ENCODE measurements at regions not wholly inside any gene's neighbourhood (a gene's known extent, or its start where the extent isn't known, plus 50 kb on each side); places are given as distances from the start of the nearest gene placed in this dataset.
"Not testable (repeated sequence)": the region's sequence is repeated elsewhere in the genome, so short reads cannot be mapped to it uniquely, and the experiment has no call there.

DNA sequence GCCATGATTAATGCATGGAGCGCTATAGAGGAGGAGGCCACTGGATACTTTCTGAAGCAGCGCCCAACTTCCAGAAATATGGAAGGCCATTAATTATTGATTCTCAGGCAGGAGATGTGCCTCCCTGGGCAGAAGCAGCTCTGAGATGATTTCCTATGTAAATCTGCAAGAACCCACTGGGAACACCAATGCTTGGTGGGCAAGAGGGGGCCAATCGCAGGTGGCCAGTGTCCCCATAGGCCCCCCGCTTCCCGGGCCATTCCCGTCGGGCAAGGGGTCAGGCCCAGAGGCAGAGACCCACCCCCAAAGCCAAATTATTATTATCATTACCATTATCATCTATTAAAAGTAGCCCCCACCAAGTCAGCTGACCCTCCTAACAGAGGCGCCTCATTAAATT lies 288.0 kb upstream of the TLE3 start:
- no peak for DNase-seq

DNA sequence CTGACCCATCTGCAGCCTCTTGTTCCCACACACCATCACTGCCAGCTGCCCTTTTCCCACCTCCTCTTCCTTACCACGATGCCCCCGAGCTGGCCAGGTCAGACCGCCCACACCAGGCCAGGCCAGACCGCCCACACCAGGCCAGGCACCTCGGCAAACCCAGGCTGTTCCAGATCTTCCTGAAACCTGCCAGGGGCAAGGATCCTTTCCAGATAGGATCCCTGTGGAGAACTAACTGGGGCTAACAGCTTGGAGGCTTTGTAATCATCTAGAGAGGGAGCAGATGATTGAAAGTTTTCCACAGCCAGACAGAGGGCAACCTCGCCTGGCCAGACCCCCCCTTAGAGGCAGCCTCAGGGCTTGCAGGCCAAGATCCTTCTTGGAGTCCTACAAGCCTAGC lies 287.3 kb upstream of the TLE3 start:
- no peak for DNase-seq

DNA sequence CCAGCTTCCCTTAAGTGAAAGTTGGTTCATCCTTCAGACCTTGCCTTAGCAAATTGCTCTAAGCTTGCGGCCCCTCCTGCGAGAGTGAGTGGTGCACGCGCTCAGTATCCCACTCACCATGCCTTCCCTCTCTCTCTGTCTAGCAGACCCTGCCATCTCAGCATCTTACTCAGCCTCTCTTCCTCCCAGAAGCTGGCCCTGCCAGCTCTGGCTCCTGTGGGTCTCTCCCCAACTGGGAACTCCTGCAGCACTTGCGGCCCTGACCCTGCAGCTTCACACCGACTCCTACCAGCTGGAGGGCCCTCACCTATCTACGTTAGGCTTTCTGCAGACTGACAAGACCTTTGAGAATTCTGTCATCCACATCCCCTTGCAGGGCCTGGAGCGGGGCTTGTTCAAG lies 286.1 kb upstream of the TLE3 start:
- no peak for DNase-seq

DNA sequence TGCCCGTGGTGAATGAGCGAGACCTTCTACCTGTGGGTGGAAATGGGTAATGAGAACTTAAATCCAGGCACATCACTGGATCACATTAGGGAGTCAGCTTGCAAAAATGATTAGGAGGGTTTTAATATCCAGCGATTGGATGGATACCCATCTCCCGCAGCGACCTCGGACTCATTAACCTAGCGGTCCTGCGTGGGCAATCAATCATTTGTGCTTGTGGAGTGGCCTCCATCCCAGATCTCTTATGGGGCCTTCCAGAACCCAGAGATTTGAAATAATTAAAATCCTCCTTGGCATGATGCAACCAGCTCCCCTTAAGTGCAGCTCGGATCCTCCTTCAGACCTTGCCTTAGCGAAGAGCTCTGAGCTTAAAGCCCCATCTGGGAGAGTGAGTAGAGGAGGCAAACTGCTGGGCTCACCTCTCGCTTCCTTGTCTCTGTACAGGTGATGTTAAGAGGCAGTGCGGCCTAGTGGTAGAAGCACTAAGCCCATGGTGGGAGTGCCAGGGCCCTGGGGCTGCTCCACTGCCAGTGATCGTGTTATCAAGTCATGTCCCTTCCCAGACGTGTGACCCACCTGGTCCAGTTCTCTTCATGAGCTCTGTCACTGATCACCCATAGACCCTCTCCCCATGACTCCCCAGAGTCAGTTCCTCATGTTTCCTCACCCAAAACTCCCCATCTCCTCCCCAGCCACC lies 285.2 kb upstream of the TLE3 start:
- DNase-seq = no peak

DNA sequence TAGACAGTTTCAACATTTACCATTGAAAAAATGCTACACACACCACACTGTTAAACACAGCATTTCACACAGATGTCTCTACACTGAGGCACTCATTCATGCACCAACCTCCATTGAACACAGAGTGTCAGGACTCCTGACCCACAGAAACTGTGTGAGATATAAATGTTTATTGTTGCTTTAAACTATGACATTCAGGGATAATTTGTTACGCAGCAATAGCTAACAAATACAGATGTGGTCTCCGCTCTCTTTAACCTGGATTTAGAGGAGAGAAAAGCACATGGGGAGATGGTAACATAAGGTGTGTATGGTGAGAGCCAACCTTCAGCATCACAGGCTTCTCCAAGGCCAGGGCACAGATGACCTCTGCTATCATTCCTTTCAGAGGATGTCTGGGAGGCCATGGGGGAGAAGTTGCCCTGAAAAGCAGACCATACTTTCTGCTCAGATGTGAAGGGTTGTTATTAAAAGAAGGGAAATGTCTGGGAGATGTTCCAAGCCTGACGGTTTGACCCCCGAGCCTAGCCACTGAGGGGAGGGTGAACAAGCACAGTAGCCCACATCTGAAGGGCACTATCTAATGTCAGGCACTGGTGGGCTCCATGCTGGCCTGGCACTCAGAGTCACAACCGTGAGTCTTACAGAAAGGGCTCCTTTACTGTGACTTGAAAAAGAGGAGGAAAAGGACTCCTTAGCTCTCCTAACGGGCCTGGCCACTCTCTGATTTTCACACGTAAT lies 284.5 kb upstream of the TLE3 start:
- DNase-seq = no peak

DNA sequence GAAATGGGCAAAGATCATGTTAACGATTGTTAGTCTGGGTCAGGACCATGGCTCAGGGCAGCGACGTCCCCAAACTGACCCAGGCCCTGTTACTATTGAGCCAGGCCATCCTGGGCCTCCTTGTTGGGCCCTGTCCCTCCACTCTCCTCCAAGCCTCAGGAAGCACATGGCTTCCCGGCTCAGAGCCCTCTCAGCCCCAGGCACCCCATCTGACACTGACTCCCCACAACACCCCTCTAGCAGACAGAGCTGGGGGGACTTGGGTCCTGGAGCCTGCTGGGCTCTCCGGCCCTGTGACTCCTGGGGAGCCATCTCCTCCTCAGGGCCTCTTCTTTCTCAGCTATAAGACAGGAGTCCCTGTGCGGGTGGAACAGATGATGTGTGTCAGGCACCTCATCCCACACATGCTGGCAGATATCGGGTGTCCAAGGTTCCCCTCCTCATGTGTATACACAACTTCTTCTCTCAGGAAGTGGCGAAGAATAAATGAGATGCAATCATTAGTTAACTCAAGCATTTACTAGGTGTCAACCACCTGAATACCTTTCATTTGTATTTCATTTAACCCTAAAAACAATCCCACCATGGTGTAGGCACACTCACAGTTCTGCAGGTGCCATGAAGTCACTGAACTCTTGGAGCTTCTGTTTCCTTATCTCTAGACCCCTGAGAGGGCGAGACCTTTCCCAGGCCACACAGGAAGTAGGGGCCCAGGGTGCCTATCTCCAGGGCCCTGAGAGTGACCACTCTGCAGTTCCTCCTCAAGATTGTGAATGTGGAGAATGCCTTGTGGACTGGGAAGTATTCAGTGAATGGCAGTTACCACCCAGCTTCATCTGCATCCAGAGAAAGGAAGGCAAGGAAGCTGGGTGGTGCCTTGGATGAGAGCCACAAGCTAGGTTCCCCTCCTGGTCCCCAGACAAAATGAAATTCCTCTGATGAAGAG lies 282.5 kb upstream of the TLE3 start:
- no peak for DNase-seq

DNA sequence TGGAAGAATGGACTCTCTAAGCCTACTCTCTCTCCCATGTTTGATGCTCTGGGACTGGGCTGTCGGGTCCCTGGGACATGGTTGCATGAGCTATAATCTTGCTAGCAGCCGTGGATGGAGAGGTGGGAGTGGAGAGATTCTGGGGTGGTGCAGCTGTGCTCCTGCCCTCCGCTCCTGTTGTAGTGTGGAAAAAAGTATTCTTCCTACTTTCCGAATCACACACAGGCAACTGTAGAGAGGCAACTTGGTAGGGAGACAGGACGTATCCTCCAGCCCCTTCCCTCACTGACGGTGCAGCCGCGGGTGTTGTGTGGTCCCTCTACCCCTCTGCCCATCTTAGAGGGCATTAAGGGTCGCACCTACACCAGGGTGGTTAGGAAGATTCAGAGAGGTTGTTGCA lies 281.4 kb upstream of the TLE3 start:
- no peak for DNase-seq

DNA sequence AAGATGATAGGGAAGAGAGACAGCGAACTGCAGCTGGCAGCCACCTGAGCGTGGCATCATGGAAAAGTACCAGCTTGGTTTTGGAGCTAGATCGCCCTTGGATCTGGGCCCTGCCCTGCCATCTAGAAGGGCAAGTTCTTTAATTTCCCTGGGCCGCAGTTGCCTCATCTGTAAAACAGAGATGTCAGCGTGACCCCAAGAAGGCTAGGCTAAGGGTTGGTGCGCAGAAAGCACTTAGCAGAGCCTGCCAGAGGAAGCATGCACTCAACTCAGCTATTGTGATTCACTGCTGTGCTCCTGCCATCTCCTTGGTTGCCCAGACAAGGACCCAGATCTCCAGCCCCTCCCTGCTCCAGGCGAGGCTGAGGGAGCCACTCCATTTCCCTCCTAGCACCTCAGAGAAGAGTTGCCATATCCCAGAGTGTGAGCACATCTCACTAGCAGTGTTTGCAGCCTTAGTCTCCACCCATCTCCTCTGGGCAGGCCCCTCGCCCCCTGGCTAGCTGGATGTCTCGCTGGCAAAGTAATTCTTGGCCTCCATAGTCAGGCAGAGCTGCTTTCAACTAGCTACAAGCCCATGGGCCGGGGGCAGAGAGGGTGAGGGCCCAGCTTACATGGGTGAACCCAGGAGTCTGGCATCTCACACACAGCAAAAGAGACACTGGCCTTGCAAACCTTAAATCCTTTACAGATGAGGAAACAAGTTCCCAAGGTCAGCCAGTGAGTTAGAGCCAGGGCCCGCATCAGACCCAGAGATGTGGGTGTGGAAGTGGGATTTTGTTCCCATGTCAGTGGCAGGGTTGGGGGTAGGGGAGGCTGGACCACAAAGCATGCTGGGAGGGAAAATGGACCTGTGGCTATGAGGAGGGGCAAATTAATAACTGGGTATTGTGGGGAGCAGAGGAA lies 280.7 kb upstream of the TLE3 start:
- DNase-seq = no peak

DNA sequence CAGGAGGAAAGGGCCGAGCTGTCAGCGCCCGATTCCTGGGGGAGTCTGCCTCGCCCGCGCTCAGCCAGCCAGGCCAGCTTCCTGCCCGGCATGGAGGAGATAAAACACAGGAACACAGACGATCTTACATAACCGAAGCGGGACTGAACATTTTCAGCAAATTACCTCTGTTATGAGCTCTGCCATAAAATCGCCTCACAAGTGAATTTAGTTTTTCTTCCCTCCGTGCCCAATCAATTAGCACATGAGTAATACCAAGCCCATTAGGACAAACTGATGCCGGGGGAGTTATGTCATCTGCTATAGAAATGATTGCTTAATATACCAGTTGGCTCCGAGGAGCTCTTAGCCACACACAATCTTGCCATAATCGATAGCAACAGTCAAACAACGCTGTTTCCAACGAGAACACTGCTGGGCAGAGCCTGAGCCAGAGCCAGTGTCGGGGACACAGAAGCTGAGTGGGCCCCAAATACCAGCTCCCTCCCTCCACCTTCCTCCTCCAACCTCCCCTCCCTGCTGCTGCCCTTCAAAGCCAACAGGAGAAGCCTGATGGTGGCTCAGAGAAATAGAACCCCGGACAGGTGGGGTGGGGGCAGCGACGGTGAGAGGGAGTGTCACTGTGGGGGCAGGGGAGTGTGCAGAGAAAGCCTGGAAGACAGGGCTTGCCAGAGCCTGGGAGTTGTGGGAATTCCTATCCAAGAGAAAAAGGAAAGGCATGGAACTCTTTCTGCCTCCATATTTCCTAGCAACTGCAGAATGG lies 279.4 kb upstream of the TLE3 start:
- DNase-seq = no peak

DNA sequence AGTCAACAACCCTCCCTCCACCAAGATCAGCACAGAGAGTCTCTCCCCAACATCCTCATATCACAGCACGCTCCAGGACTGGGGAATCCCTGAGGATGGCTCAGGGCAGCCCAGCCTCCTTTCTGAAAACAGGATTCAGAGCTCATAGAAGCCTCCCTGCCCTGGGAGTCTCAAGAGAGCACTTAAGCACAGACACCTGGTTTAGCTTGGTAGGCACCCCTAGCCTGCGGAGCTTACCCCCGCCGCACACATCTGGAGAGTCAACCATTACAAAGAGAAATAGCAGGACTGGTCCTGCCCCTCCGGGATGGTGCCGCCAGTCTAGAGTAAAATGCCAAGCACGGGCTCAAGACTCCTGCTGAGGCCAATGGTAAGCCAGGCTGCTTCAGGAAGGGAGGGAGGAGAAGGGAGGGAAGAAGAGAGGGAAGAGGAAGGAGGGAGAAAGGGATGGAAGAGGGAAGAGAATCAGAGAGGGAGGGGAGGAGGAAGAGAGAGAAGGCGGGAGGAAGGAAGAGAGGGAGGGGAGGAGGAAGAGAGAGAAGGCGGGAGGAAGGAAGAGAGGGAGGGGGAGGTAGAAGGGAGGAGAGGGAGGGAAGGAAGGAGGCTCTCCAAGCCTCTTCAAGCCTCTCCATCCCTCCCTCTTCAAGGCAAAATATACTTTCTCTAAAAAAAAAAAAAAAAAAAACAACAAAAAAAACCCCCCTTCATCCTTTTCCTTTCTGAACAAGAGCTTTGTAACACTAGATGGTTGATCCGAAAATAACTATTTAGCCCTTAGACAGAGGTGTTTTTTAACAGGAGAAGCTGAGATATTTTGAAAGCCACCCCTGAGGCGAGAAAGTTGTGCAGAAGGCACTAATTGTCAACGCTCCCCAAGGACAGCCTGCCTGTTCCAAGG lies 278.6 kb upstream of the TLE3 start:
- DNase-seq = no peak

DNA sequence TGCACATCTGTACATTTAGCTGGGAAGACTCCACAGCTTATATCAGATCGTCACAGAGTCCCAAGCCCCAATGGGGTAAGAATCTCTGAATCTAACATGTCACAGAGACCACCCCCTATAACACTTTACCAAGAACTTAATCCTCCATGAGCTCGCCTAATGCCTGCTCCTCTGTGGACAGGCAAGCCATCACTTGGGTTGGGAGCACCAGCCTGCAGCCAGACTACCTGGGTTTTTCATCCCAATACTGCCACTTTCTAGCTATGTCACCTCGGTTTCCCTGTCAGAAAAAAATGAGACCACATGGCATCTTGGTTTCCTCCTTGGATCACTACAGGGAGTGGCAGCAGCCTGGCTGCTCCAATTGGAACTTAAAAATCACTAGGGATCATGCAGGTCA lies 277.9 kb upstream of the TLE3 start:
- no peak for DNase-seq

DNA sequence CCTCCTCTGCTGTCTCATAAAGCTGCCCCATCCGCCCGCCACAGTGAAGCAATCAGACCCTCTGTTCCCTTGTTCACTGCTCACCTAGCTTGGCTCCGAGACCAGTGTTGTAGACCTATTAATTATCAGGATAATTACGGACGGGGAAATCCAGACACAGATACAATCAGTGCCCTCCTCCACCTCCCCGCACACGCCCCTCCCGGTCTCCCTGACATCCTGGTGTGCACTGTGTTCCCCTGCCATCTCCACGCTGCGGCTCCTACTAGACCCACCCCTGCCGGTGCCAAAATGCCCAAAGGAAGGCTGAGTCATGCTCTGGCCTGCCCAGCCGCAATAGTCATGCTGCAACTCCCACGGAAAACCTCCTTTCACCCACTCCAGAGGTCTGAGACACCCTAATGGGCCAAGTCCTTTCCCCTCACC lies 277.3 kb upstream of the TLE3 start:
- peak; percentile 65 for DNase-seq

DNA sequence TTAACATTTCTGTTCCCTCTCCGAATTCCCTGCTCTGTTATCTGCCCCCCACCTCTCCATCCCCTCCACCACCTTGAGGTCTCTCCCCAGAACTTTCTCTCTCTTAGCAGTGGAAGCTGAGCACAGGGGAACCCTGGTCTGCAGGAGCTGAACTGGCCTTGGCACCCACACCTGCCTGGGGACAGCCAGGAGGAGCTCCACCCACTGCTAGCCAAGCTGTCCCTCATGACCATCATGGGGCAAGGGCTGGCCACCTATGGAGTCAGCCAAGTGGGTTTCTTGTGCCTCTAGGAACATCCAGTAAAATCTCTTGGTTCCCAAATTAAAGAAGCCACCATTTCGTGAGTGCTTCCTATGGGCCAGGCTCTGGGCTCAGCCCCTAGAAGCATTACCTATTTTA lies 276.4 kb upstream of the TLE3 start:
- DNase-seq = no peak

DNA sequence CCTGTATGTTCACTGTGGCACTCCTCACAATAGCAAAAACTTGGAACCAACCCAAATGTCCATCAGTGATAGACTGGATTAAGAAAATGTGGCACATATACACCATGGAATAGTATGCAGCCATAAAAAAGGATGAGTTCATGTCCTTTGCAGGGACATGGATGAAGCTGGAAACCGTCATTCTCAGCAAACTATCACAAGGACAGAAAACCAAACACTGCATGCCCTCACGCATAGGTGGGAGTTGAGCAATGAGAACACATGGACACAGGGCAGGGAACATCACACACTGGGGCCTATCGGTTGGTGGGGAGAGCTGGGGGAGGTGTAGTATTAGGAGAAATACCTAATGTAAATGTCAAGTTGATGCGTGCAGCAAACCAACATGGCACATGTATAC lies 275.7 kb upstream of the TLE3 start:
- not testable (repeated sequence) for DNase-seq

DNA sequence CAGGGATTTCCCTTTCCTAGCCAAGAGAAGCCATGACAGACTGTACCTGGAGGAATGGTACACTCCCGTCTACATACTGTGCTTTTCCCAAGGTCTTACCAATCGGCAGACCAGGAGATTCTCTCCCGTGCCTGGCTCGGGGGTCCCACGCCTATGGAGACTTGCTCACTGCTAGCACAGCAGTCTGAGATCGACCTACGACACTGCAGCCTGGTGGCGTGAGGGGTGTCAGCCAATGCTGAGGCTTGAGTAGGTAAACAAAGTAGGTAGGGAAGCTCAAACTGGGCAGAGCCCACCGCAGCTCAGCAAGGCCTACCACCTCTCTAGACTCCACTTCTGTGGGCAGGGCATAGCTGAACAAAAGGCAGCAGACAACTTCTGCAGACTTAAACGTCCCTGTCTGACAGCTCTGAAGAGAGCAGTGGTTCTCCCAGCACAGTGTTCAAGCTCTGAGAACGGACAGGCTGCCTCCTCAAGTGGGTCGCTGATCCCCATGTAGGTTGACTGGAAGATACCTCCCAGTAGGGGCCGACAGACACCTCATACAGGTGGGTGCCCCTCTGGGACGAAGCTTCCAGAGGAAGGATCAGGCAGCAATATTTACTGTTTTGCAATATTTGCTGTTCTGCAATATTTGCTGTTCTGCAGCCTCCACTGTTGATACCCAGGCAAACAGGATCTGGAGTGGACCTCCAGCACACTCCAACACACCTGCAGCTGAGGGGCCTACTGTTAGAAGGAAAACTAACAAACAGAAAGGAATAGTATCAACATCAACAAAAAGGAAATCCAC lies 270.4 kb upstream of the TLE3 start:
- DNase-seq = not testable (repeated sequence)

DNA sequence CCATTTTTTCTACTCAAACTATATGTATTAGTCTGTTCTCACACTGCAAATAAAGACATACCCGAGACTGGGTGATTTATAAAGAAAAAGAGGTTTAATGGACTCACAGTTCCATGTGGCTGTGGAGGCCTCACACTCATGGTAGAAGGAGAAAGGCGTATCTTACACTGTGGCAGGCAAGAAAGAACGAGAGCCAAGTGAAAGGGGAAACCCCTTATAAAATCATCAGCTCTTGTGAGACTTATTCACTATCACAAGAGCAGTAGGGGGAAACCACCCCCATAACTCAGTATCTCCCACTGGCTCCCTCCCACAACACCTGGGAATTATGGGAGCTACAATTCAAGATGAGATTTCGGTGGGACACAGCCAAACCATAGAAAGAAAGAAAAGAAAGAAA lies 266.3 kb upstream of the TLE3 start:
- DNase-seq = not testable (repeated sequence)

DNA sequence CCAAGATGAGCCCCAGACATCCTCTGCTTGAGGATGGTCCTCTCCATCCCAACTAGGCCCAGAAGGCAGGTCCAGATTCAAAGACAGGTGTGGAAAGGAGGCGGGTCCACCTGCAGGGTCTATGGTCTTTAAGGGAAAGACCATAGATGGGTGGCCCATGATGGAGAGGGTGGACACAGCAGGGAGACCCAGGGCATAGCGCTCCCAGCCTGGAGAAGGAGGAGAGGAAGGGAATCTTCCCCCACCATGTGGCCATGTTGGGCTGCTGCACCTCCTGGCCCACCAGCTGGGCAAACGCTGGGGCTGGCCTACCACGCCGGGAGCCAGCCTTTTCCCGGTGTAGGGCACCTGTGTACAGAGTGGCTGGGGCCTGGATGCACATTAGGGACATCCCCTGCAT lies 265.2 kb upstream of the TLE3 start:
- DNase-seq = no peak

DNA sequence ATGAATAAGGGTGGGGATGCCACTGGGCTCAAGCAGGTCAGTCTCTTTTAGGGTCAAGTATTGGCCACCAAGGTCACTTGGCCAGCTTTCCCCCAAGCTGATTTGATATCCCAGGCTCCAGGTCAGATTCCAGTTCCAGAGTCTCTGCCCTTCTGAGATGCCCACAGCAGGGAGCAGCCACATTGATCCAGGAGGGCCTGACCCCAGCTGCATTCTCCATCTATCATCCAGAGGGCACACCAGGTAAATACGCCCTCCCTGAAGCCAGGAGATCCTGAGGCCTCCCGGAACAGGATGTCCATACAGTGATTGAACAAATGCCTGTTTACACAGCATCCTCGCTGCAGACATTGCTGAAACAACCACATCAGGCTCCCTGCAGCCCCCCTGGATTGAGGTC lies 264.6 kb upstream of the TLE3 start:
- no peak for DNase-seq

DNA sequence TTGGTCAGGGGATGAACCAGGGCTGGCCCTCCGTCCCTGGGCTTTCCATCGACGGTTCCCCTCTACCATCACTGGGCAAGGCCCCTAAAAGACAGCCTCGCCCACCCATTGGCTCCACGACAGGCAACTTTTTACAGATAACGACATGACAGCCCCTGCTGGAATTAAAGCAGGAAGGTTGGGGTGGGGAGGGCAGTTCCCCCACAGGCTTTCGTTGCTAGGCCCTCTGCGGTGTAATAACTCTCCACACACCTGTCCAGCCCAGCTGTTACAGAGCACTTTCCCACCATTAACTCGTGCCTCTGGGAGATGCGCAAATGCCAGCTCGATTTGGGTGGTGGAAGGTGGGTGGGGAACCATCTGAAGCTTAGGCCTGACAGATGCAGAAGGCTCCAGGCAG lies 264.2 kb upstream of the TLE3 start:
- no peak for DNase-seq

DNA sequence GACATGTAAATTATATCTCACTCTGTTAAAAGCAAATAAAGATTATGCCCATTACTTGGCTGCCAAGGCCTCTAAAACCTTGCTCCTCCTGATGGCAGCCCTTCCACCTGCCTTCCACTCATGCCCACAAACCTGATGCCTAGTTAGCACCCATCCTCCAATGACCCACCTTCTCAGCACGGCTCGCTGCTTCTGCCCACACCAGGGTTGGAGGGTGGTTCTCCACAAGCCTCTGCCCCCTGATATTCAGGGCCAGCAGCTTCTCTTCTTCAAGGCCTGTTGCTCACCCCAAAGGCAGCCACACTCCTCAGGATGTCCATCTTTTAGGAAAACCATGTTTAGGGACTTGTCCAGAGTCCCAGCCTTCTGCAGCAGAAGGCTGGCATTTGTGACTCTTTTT lies 263.4 kb upstream of the TLE3 start:
- DNase-seq = no peak

All from T1000 (cell line).